SK-MEL-5 (cell line): ENCODE measurements at regions not wholly inside any gene's neighbourhood (a gene's known extent, or its start where the extent isn't known, plus 50 kb on each side); places are given as distances from the start of the nearest gene placed in this dataset.
A peak's percentile ranks its signal among the peaks of the same experiment; 100 is the strongest.
"Not testable (repeated sequence)": the region's sequence is repeated elsewhere in the genome, so short reads cannot be mapped to it uniquely, and the experiment has no call there.

Experiments used
- DNase-seq: peaks from one replicate; pipeline ENCODE4 v3.0.0-alpha.2; 2016; ENCODE audit warnings: low read depth, low spot score
- in situ Hi-C: cut with HindIII; loops from 2 replicates; pipeline ENCODE4 v1.10.0; 2016; ENCODE audit warnings: low sequenced_read_pairs, high pct_unique_total_duplicates, low pct_unique_long_range_greater_than_20kb

DNA sequence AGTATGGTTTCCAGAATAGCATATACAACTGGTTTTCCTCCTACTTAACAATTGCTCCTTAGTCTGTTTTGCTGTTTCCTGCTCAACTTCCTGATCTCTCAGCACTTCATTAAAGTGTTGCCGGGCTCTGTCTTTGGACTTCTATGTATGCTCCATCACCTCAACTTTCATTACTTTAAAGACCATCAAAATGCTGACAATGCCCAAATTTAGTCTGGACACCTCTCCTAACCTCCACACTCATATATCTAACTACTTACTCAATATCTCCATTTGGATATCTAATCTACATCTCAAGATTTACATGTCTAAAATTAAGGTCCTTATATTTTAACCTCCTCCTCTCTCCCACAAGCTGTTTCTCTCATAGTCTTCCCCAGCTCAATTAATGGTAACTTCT is 54.4 kb upstream of the LGR5 start:
- no peak for DNase-seq
- in situ Hi-C loops = no loop called here

GRCh38 chr12:71376711-71377355 is 62.8 kb upstream of the LGR5 start:
- in situ Hi-C loops = not testable (repeated sequence)
- DNase-seq = peak; percentile 6

DNA sequence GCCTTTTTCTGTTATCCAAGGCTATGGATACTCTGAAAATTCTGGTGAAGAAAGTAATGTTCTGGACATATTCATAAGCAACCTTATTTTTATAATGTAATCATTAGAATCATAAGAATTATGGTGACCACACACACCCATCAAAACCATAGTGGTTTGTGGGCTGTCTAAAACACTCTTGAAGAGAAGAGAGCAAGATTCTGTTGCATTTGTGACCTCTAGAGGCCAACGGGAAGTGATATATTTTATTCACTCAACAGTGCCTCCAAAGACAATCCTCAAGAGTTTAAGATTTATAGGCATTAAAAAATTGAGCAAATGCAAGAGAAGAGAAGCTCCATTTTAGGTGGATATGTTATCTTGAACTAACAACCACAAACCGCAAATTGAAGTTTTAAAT is 68.5 kb upstream of the LGR5 start:
- DNase-seq = peak; percentile 50

GRCh38 chr12:71360013-71360412 is 79.6 kb upstream of the LGR5 start:
- DNase-seq = no peak
- in situ Hi-C loops = no loop called here

More for the DNA sequence above, 68.5 kb upstream of the LGR5 start:
- in situ Hi-C loops = no loop called here

GRCh38 chr12:71356569-71356968 is 83.0 kb upstream of the LGR5 start:
- no peak for DNase-seq
- in situ Hi-C loops = no loop called here

GRCh38 chr12:71354871-71355270 is 84.7 kb upstream of the LGR5 start:
- in situ Hi-C loops = no loop called here
- no peak for DNase-seq

DNA sequence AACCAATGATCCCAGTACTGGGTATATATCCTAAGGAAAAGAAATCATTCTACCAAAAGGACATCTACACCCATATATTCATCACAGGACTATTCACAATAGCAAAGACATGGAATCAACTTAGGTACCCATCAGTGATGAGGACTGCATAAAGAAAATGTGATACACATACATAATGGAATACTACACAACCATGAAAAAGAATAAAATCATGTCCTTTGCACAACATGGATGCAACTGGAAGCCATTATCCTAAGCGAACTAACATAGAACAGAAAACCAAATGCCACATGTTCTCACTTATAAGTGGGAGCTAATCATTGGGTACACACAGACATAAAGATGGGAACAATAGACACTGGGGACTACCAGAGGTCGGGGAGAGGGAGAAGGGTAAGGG is 86.0 kb upstream of the LGR5 start:
- no peak for DNase-seq
- in situ Hi-C loops = no loop called here

DNA sequence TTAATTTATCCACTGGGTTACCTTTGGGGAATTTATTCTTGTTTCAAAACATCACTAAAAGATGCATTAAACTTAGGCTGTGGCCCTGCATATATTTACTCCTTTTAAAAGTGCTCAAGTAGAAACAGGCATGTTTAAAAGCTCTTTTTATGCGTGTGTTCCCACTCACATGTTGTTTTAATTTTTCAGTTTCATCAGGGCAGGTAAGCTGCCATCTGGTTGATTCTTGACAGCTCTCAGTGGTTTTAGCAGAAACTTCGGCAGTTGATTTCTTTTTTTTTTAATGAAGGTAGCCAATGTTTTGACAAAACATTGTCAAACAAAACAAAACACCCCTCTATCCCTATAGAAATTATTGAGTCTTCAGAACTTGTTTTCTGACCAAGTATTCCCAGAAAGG is 89.6 kb upstream of the LGR5 start:
- in situ Hi-C loops = no loop called here
- no peak for DNase-seq

GRCh38 chr12:71338933-71339332 is 100.7 kb upstream of the LGR5 start:
- no peak for DNase-seq
- in situ Hi-C loops = no loop called here

DNA sequence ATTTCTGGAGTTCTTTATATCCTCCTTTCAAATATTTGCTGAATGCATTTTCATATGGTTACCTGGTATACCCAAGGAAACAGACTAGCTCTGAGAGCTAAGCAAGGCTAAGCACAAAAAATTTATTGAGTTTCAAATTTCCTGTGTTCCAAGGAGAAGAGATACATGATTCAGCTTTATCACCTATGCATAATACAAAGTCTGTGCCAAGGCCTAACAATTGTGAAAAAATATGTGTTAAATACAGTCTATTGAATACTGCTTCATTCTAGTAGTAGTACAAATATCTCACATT is 103.7 kb upstream of the LGR5 start:
- in situ Hi-C loops = no loop called here

GRCh38 chr12:71335151-71335962 is 104.2 kb upstream of the LGR5 start:
- DNase-seq = no peak
- in situ Hi-C loops = no loop called here

More for the DNA sequence above, 103.7 kb upstream of the LGR5 start:
- DNase-seq = no peak

GRCh38 chr12:71333418-71333817 is 106.2 kb upstream of the LGR5 start:
- DNase-seq = no peak
- in situ Hi-C loops = no loop called here

- DNase-seq = no peak
- in situ Hi-C loops = no loop called here
Measured at GRCh38 chr12:71329956-71330355, 109.6 kb upstream of the LGR5 start.

GRCh38 chr12:71321531-71321930 is 118.1 kb upstream of the LGR5 start:
- no peak for DNase-seq
- in situ Hi-C loops = no loop called here

- in situ Hi-C loops = no loop called here
- DNase-seq = no peak
Measured at GRCh38 chr12:71321130-71321529, 118.5 kb upstream of the LGR5 start.

- in situ Hi-C loops = no loop called here
- DNase-seq = no peak
Measured at GRCh38 chr12:71315328-71315985, 124.1 kb upstream of the LGR5 start.

GRCh38 chr12:71312768-71313403 is 126.7 kb upstream of the LGR5 start:
- DNase-seq = no peak
- in situ Hi-C loops = no loop called here

DNA sequence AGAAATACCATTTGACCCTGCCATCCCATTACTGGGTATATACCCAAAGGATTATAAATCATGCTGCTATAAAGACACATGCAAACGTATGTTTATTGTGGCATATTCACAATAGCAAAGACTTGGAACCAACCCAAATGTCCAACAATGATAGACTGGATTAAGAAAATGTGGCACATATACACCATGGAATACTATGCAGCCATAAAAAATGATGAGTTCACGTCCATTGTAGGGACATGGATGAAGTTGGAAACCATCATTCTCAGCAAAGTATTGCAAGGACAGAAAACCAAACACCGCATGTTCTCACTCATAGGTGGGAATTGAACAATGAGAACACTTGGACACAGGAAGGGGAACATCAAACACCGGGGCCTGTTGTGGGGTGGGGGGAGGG is 128.0 kb upstream of the LGR5 start:
- in situ Hi-C loops, DNase-seq: not testable (repeated sequence)
